Stimulated activated CD4-positive, alpha-beta T cell treated with anti-CD3 and anti-CD28 coated beads, Interleukin-15, amount 100 ng/mL, for 24 hours (primary cell): ENCODE measurements at regions not wholly inside any gene's neighbourhood (a gene's known extent, or its start where the extent isn't known, plus 50 kb on each side); places are given as distances from the start of the nearest gene placed in this dataset.

Experiments used
- DNase-seq: peaks from one replicate; pipeline ENCODE4 v3.0.0-alpha.2; 2020

GRCh38 chr12:84807249-84807648 lies 105.3 kb downstream of the SLC6A15 start:
- no peak for DNase-seq

DNA sequence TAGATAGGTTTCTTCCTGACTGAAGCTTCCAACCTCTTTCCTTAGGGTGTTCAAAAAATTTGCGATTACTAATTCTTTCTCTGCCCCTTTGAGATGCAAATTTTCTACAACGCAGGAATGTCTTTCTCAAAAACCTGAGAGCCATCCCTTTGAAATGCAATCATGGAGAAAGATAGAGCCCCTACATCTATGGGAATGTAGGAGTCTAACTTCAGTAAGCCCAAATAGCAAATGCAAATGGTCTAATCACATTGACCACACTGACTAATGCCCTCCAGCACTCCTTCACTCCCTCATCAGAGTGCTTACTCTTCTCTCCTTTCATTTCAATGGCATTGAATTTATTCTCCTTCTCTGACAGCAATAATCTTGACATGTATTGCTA lies 107.1 kb downstream of the SLC6A15 start:
- DNase-seq: no peak

DNA sequence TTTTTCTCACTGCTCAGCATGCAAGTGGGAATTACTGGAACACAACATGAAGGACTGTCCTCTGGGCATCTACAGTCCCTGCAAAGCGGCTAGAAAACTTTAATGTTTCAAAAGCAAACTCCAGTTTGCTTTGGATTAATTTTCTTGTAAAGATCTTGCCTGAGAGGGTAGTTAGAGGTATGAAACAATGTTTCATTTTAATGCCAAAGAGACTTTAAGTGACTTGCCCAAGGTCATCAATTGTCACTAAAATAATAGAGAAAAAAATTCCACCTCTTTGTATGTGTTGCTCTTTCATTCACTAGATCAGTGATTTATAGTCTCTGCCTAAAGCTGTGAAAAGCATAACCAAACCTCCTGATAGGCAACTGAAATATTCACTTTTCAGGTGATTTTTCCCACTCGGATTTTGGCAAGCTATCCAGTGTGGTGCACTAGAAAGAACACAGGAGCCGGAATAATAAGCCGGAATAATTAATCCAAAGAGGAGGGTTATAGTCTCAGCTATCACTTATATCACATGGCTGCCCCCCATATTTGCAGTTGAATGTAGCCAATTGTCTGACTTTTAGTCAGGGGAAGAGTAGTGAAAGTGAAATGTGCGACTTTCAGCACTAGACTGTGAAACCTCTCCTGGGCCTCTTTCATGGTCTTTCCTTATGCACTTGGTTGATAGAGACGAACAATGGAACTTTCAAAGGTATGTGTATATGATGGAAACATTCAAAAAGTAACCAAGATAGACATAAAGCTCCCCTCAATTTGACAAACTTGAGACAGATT lies 107.7 kb downstream of the SLC6A15 start:
- no peak for DNase-seq

GRCh38 chr12:84803661-84804060 lies 108.9 kb downstream of the SLC6A15 start:
- no peak for DNase-seq

GRCh38 chr12:84802161-84802560 lies 110.4 kb downstream of the SLC6A15 start:
- no peak for DNase-seq

- DNase-seq: no peak
Observed at GRCh38 chr12:84793558-84794367, 118.8 kb downstream of the SLC6A15 start.

DNA sequence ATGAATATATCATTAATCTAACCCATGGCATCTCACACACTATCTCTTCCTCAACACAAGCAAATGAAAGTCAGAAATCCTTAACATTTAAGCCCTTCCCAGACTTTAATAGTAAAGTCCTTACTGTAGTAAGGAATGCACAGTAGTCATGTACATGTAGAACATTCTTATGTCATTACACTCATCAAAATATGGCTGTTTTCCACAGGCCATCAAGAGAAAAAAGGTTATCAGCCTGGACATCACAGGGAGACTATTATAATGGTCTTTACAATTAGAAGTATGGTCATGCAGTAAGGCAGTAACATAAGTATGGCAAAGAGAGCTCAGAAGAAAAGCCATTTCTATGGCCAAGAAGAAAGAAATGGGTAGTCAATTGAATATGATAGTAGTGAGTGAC lies 121.2 kb downstream of the SLC6A15 start:
- no peak for DNase-seq

DNA sequence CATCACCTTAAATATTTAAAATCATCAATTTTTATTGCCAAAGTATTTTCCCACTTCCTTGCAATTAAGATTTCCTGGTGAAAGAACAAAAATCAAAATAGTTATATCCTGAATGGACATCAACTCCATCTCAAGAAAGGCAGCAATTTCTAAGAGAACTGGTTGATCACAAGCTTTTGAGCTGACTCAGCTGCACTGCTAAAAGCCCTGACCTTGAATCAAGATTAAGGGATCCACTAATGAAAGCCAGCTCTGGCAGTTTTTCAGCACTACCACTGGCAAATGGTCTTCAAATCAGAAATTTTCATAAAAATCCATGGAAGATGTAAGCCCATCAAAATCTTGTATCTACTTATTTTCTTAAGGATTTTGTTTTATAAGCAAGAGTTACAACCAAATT lies 123.4 kb downstream of the SLC6A15 start:
- DNase-seq: no peak

GRCh38 chr12:84787253-84787652 lies 125.3 kb downstream of the SLC6A15 start:
- no peak for DNase-seq

GRCh38 chr12:84786622-84787021 lies 126.0 kb downstream of the SLC6A15 start:
- no peak for DNase-seq

DNA sequence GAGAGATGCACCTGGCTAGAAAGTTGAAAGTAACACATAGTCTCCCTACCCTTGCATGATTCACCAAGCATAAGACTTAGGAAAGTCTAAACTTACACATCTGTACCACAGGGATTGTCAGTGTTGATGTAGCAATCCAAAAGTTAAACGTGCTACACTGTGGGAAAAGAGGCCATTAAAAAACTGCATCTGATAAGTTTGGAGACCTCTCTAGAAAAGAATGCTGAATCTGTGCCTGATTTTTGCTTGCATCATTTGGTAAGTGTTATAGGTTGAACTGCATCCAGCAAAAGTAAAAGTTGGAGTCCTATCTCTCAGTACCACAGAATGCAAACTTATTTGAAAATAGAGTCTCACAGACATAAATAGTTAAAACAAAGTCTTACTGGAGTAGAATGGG lies 126.6 kb downstream of the SLC6A15 start:
- DNase-seq: no peak

GRCh38 chr12:84785281-84785680 lies 127.3 kb downstream of the SLC6A15 start:
- DNase-seq: no peak

GRCh38 chr12:84779169-84779568 lies 133.4 kb downstream of the SLC6A15 start:
- DNase-seq: no peak

DNA sequence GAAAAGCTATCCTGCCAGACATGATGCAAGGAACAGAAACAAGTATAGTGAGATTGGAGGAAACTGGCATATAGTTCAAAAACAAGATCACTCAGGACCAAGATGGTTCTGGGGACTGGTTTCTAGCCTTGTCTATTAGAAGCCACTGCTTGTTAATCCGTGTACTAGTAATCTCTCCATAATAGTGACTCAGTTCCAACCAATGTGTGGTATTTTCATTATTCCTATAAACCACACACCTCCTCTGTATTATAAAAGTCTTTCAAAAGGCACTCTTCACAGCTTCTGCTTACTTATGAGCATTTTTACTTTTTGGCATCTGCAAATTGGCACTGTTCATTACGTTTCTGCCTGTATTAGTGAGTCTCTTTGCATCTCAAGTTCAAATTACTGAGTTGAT lies 140.3 kb downstream of the SLC6A15 start:
- no peak for DNase-seq

GRCh38 chr12:84767079-84767478 lies 145.5 kb downstream of the SLC6A15 start:
- no peak for DNase-seq

- no peak for DNase-seq
Observed at GRCh38 chr12:84766375-84766774, 146.2 kb downstream of the SLC6A15 start.

GRCh38 chr12:84764001-84764400 lies 148.6 kb downstream of the SLC6A15 start:
- no peak for DNase-seq

DNA sequence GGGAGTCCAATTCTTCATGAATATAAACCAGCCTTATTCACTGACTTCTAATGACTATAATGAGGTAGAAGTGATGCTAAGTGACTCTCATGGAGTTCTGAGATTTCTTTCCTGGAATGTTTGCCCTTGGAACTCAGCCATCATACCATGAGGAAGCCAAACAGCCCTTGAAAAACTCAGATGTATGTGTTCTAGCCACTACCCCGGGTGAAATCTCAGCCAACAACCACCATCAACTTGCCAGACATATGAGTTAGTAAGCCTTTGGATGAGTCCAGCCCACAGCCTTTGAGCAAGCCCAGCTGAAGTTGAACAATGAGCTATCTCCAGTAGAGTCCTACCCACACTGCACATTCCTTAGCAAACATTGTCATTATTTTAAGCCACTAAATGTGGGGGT lies 149.5 kb downstream of the SLC6A15 start:
- DNase-seq: no peak

- no peak for DNase-seq
Observed at GRCh38 chr12:84760091-84760865, 152.3 kb downstream of the SLC6A15 start.

- no peak for DNase-seq
Observed at GRCh38 chr12:84757978-84758377, 154.6 kb downstream of the SLC6A15 start.

DNA sequence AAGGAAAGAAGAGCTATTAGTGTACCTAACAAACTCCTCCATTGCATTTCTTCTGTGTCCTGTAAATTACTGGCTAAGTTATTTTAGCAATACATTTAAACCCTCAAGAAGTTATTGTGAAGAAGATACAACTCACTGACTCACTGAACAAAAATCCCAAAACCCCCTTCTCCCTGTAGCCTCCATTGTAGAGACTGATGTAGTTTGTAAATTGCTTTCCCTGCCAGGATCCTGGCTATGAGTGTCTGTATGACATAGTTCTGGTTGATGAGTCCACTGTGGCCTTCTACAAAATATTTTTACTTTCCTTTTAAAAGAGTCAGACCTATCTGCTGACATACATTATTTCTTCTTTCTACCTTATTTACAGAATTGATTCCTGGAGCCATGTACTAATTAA lies 155.6 kb downstream of the SLC6A15 start:
- no peak for DNase-seq

DNA sequence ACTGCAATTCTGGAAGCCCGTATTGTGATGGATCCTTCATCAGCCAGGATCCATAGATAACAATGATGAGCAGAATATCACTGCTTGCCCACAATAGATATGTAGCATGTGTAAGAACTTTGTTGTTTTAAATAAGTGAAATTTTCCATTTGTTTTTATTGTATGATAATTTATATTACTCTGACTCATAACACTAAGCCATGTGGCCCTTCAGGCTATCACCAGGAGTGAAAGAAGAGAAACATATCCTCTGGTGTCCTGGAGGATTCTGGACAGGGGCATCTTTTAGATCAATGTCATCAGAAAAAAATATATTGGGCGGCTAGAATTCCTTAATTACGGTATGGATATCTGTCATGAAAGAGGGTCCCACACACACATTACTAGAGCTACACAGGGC lies 167.5 kb downstream of the SLC6A15 start:
- DNase-seq: no peak

- DNase-seq: no peak
Observed at GRCh38 chr12:84741692-84742091, 170.9 kb downstream of the SLC6A15 start.

DNA sequence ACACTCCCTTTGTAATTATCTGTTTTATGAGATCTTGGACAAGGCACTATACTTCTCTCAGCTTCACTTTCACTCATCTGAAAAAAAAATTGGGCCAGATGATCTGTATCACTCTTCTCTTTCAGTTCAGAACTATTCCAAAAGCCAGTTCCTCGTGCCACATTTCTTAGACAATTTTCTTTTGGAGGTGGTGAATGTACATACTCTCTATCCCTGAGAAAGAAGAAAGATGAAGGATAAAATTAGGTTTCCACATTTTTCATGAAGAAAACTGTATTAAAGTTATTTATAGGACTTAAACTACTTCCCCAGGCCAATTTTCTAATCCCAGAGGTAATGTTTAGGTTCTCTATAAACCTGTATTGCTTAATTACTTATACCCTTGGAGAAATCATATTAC lies 171.6 kb downstream of the SLC6A15 start:
- no peak for DNase-seq
